K562 (cell line): ENCODE measurements at regions not wholly inside any gene's neighbourhood (a gene's known extent, or its start where the extent isn't known, plus 50 kb on each side); places are given as distances from the start of the nearest gene placed in this dataset.

Source experiments
- BRD4 ChIP-seq: fragments of 200-600 bp; sonication (generic); IDR thresholded peaks from 2 replicates; pipeline ENCODE4 v1.6.1; 2017; ENCODE audit warnings: inconsistent platforms
- FOSL1 ChIP-seq: fragments of 200-800 bp; sonication (Bioruptor generic); conservative IDR thresholded peaks from 2 replicates; pipeline ENCODE4 v1.6.1; 2016; ENCODE audit warnings: missing genetic modification characterization, missing compliant biosample characterization
- NFRKB ChIP-seq: fragments of 450-650 bp; IDR thresholded peaks from 2 replicates; pipeline ENCODE4 v1.6.1; 2016; ENCODE audit warnings: low read depth
- TAF1 ChIP-seq: IDR thresholded peaks from 2 replicates; pipeline ENCODE4 v1.6.1; 2011; ENCODE audit warnings: mild to moderate bottlenecking, low read length, moderate library complexity; ENCODE audit not compliant: insufficient read depth, control insufficient read depth, severe bottlenecking; ENCODE audit errors: extremely low read depth

GRCh38 chr13:103466761-103467160 is 400.5 kb upstream of the SLC10A2 start:
- TF ChIP-seq NFRKB (no peak), BRD4 (no peak), FOSL1 (no peak), TAF1 (no peak)
